ENCODE measurements at regions not wholly inside any gene's neighbourhood (a gene's known extent, or its start where the extent isn't known, plus 50 kb on each side); places are given as distances from the start of the nearest gene placed in this dataset.
"Not testable (repeated sequence)": the region's sequence is repeated elsewhere in the genome, so short reads cannot be mapped to it uniquely, and the experiment has no call there.

- TF ChIP-seq CTCF (IDR thresholded peaks at IDR 0.05; ENCODE audit: control extremely low read depth, extremely low read depth, low read depth, missing control alignments): no peak
- ChIA-PET CTCF (interaction anchor here (1.0 to 3.3 kb wide), 4 partner anchors 8 to 303 kb away, joined by 3 to 20 read pairs (median 4); no protein-coding TSS in a partner anchor), POLR2A (no interaction called here)
- DNase-seq (ENCODE audit: extremely low spot score): no peak
Measured at GRCh38 chr11:12585861-12586260, 88.4 kb upstream of the TEAD1 start.

GRCh38 chr11:12587333-12587991 lies 86.8 kb upstream of the TEAD1 start:
- TF ChIP-seq CTCF (IDR thresholded peaks at IDR 0.05; ENCODE audit: control extremely low read depth, extremely low read depth, low read depth, missing control alignments): no peak
- CTCF ChIA-PET: interaction anchor here (1.0 to 3.3 kb wide), 2 partner anchors 12 to 13 kb away, joined by 4 to 20 read pairs; no protein-coding TSS in a partner anchor
- POLR2A ChIA-PET: no interaction called here
- DNase-seq (ENCODE audit: extremely low spot score): no peak

- no peak for TF ChIP-seq CTCF (IDR thresholded peaks at IDR 0.05; ENCODE audit: control extremely low read depth, extremely low read depth, low read depth, missing control alignments)
- DNase-seq (ENCODE audit: extremely low spot score): no peak
- POLR2A ChIA-PET: no interaction called here
- CTCF ChIA-PET: interaction anchor here (1.1 to 2.4 kb wide), 4 partner anchors 10 to 260 kb away, joined by 3 to 6 read pairs (median 6); no protein-coding TSS in a partner anchor
Measured at GRCh38 chr11:12591706-12592105, 82.5 kb upstream of the TEAD1 start.

GRCh38 chr11:12592283-12592682 lies 81.9 kb upstream of the TEAD1 start:
- ChIA-PET POLR2A (no interaction called here), CTCF (interaction anchor here (1.0 to 2.4 kb wide), 3 partner anchors 250 to 313 kb away, joined by 3 to 5 read pairs (median 3); no protein-coding TSS in a partner anchor)
- DNase-seq (ENCODE audit: extremely low spot score): no peak
- no peak for TF ChIP-seq CTCF (IDR thresholded peaks at IDR 0.05; ENCODE audit: control extremely low read depth, extremely low read depth, low read depth, missing control alignments)

- CTCF ChIA-PET; POLR2A ChIA-PET; DNase-seq (ENCODE audit: extremely low spot score): not testable (repeated sequence)
Measured at GRCh38 chr11:12595089-12595847, 79.0 kb upstream of the TEAD1 start.

- DNase-seq (ENCODE audit: extremely low spot score): no peak
- TF ChIP-seq CTCF (IDR thresholded peaks at IDR 0.05; ENCODE audit: control extremely low read depth, extremely low read depth, low read depth, missing control alignments): no peak
- POLR2A ChIA-PET: no interaction called here
- CTCF ChIA-PET: interaction anchor here (0.7 to 4.1 kb wide), 22 partner anchors 8 to 307 kb away, joined by 3 to 83 read pairs (median 4); no protein-coding TSS in a partner anchor
Measured at GRCh38 chr11:12598330-12599256, 75.6 kb upstream of the TEAD1 start.

Measured in GM10248 (cell line).